ENCODE measurements at regions not wholly inside any gene's neighbourhood (a gene's known extent, or its start where the extent isn't known, plus 50 kb on each side); places are given as distances from the start of the nearest gene placed in this dataset.

DNA sequence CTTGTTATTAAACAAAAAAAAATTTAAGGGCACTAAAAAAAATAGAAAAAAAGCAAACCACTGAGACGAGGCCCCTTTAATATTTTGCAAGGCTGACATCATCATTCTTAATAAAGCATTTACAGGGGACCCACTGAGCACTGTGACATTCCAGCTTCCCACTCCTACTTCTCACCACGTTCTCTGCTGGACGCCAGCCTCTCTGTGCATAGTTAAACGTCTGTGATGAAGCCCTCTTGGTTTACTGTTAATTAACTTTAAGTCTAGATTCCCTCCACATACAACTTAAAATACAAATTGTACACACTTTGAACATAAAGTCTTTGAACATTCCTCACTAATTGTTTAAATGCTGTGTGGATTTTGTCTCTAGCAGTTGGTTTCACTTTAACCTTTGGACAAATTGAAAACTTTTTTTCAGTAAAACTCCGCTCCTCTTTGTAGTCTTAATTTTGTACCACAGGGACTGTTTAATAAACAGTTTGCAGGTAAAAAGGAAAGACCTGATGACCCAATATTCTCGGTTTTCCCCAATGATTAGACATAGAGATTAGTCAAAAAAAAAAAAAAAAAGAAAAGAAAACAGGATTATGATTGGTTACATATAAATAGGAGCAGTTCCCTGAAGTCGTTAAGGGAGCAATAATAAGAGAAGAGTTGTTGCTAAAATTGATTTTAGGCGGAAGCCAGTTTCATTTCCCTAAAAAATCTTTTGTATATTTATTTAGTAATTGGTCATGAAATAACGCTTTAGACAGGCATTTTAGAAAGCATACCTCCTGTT lies 219.8 kb downstream of the MZT1 start:
- Histone ChIP-seq H3K9ac (ENCODE audit: low read depth in 1 of 2, low read length in 2 of 2) (no peak overlapping the region), H3K4me3 (ENCODE audit: low read depth in 1 of 2, low read length in 2 of 2) (peak overlapping the region in 1 of 2 donors; percentile 3)

DNA sequence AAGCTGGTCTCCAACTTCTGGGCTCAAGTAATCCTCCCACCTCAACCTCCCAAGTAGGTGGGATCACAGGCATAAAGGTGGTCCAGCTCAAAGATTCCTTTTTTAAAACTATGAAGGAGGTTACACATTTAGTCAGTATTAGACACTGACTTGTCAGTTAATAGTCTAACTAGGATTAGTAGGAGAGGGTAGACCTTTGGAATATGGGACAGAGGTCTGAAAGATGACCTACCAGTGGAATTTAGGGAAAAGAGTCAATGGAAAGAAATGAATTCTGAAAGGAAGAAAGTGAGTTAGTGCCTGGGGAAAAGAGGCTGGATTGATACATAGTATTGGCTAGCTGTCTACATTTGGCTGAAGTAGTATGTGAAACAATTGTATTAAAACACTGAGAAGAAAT lies 220.7 kb downstream of the MZT1 start:
- no peak overlapping the region for H3K4me3 ChIP-seq (ENCODE audit: low read depth in 1 of 2, low read length in 2 of 2)
- no peak overlapping the region for H3K27ac ChIP-seq (ENCODE audit: low read depth, low read length)
- H3K9ac ChIP-seq (ENCODE audit: low read depth in 1 of 2, low read length in 2 of 2), result no peak overlapping the region
- H3K36me3 ChIP-seq (ENCODE audit: control insufficient read depth in 1 of 2, insufficient read depth in 2 of 2, low read length in 2 of 2), result no peaks in the 10 kb centered on the region
- H3K27me3 ChIP-seq (ENCODE audit: control insufficient read depth in 1 of 2, insufficient read depth in 2 of 2, low read length in 2 of 2), result no peaks in the 10 kb centered on the region
- H3K4me1 ChIP-seq (ENCODE audit: control insufficient read depth in 1 of 2, insufficient read depth in 2 of 2, low read length in 2 of 2), result no peaks in the 10 kb centered on the region
- no peaks in the 10 kb centered on the region for H3K9me3 ChIP-seq (ENCODE audit: control insufficient read depth in 1 of 2, low read length in 2 of 2)

More for the DNA sequence above, 219.8 kb downstream of the MZT1 start:
- Histone ChIP-seq H3K9me3 (ENCODE audit: control insufficient read depth in 1 of 2, low read length in 2 of 2) (no peaks in the 10 kb centered on the region), H3K27me3 (ENCODE audit: control insufficient read depth in 1 of 2, insufficient read depth in 2 of 2, low read length in 2 of 2) (no peaks in the 10 kb centered on the region), H3K36me3 (ENCODE audit: control insufficient read depth in 1 of 2, insufficient read depth in 2 of 2, low read length in 2 of 2) (no peaks in the 10 kb centered on the region), H3K4me1 (ENCODE audit: control insufficient read depth in 1 of 2, insufficient read depth in 2 of 2, low read length in 2 of 2) (no peaks in the 10 kb centered on the region), H3K27ac (ENCODE audit: low read depth, low read length) (no peak overlapping the region)

DNA sequence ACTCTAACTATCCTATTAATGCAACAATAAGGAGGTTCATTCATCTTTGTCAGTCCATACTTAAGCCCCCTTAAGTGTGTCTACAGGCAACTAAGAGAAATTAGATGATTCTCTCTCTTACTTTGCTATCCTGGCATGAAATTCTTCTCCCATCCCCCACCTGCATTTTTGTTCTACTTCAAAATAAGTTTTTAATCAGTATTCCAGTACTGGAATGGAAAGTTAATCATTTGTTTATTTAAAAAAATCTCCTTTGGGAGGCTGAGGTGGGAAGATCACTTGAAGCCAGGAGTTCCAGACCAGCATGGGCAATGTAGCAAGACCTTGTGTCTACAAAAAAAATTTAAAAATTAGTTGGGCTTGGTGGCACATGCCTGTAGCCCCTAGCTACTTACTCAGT lies 222.1 kb downstream of the MZT1 start:
- Histone ChIP-seq H3K9ac (ENCODE audit: low read depth in 1 of 2, low read length in 2 of 2) (no peak overlapping the region), H3K4me1 (ENCODE audit: control insufficient read depth in 1 of 2, insufficient read depth in 2 of 2, low read length in 2 of 2) (no peaks in the 10 kb centered on the region), H3K4me3 (ENCODE audit: low read depth in 1 of 2, low read length in 2 of 2) (no peak overlapping the region), H3K27me3 (ENCODE audit: control insufficient read depth in 1 of 2, insufficient read depth in 2 of 2, low read length in 2 of 2) (no peaks in the 10 kb centered on the region), H3K9me3 (ENCODE audit: control insufficient read depth in 1 of 2, low read length in 2 of 2) (no peaks in the 10 kb centered on the region), H3K27ac (ENCODE audit: low read depth, low read length) (no peak overlapping the region), H3K36me3 (ENCODE audit: control insufficient read depth in 1 of 2, insufficient read depth in 2 of 2, low read length in 2 of 2) (no peaks in the 10 kb centered on the region)

DNA sequence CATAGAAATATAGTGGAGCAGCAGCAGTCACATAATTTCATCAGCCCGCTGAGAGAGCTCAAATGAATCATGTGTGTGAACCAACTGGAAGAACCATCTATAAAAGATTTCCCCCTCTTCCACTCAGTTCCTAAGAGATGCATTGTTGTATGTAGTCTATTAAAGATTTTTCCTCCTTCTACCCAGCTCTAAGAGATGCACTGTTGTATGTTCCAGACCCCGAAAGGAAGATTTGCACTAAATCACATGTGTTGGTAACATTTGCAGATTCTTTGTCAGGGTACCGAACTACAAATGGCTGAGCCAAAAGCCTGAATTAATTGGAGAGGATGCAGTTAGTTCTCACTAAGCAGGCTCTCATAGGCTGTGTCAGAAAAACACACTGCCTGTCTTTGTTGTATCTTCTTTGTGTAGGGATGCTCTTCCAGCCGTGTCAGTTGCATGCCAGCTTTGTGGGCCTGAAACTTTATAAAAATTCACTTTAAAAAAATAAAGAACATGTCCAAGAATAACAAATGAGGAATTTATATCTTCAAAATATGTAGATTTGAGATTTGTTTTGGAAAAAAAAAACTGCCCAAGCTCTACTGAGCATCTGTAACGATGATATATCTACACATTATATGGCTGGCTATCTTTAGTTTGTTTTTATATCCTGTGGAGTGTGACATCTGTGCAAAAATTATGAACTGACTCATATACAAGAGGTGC lies 223.1 kb downstream of the MZT1 start:
- H3K27ac ChIP-seq (ENCODE audit: low read depth, low read length), result no peak overlapping the region
- H3K9me3 ChIP-seq (ENCODE audit: control insufficient read depth in 1 of 2, low read length in 2 of 2), result no peaks in the 10 kb centered on the region
- no peak overlapping the region for H3K9ac ChIP-seq (ENCODE audit: low read depth in 1 of 2, low read length in 2 of 2)
- no peaks in the 10 kb centered on the region for H3K4me1 ChIP-seq (ENCODE audit: control insufficient read depth in 1 of 2, insufficient read depth in 2 of 2, low read length in 2 of 2)
- H3K4me3 ChIP-seq (ENCODE audit: low read depth in 1 of 2, low read length in 2 of 2), result no peak overlapping the region
- no peaks in the 10 kb centered on the region for H3K36me3 ChIP-seq (ENCODE audit: control insufficient read depth in 1 of 2, insufficient read depth in 2 of 2, low read length in 2 of 2)
- H3K27me3 ChIP-seq (ENCODE audit: control insufficient read depth in 1 of 2, insufficient read depth in 2 of 2, low read length in 2 of 2), result no peaks in the 10 kb centered on the region

DNA sequence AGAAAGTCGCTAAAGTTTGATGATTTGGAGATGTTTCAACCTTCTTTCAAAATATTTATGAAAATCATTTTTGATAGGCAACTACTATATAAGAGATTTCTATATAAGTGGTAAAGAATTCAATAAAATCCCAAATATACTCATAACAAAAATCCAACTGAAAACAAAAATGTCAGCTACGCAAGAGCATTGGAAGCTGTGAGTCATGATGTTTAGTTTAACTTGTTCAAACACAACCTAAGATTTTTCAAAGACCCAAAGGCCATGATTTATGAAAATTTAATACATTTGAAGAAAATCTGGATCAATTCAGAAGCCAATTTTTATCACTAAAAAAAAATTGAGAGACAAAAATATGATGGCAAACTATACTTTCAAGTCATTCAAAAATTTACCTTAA lies 226.6 kb downstream of the MZT1 start:
- Histone ChIP-seq H3K27me3 (ENCODE audit: control insufficient read depth in 1 of 2, insufficient read depth in 2 of 2, low read length in 2 of 2) (no peaks in the 10 kb centered on the region), H3K36me3 (ENCODE audit: control insufficient read depth in 1 of 2, insufficient read depth in 2 of 2, low read length in 2 of 2) (no peaks in the 10 kb centered on the region), H3K9me3 (ENCODE audit: control insufficient read depth in 1 of 2, low read length in 2 of 2) (no peaks in the 10 kb centered on the region), H3K4me1 (ENCODE audit: control insufficient read depth in 1 of 2, insufficient read depth in 2 of 2, low read length in 2 of 2) (no peaks in the 10 kb centered on the region), H3K27ac (ENCODE audit: low read depth, low read length) (no peak overlapping the region), H3K4me3 (ENCODE audit: low read depth in 1 of 2, low read length in 2 of 2) (no peak overlapping the region), H3K9ac (ENCODE audit: low read depth in 1 of 2, low read length in 2 of 2) (no peak overlapping the region)

DNA sequence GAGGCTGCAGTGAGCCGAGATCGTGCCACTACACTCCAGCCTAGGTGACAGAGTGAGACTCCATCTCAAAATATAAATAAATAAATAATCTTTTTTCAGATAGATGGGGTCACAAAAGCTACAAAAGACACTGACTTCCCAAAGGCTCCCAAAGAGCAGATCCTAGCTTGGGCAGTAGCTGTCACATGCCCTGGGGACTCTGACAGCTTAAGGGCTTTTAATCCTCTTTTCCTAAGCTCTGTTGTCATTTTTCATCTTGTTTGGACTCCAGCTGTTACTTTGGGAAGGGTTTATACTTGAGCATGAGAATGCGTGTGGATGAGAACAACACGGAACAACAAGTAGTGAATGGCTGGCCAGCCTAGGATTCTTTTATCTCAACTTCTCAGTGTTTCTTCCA lies 231.7 kb downstream of the MZT1 start:
- H3K9ac ChIP-seq (ENCODE audit: low read depth in 1 of 2, low read length in 2 of 2), result no peak overlapping the region
- no peaks in the 10 kb centered on the region for H3K9me3 ChIP-seq (ENCODE audit: control insufficient read depth in 1 of 2, low read length in 2 of 2)
- H3K4me3 ChIP-seq (ENCODE audit: low read depth in 1 of 2, low read length in 2 of 2), result no peak overlapping the region
- H3K4me1 ChIP-seq (ENCODE audit: control insufficient read depth in 1 of 2, insufficient read depth in 2 of 2, low read length in 2 of 2), result no peaks in the 10 kb centered on the region
- H3K27ac ChIP-seq (ENCODE audit: low read depth, low read length), result no peak overlapping the region
- no peaks in the 10 kb centered on the region for H3K27me3 ChIP-seq (ENCODE audit: control insufficient read depth in 1 of 2, insufficient read depth in 2 of 2, low read length in 2 of 2)
- no peaks in the 10 kb centered on the region for H3K36me3 ChIP-seq (ENCODE audit: control insufficient read depth in 1 of 2, insufficient read depth in 2 of 2, low read length in 2 of 2)

DNA sequence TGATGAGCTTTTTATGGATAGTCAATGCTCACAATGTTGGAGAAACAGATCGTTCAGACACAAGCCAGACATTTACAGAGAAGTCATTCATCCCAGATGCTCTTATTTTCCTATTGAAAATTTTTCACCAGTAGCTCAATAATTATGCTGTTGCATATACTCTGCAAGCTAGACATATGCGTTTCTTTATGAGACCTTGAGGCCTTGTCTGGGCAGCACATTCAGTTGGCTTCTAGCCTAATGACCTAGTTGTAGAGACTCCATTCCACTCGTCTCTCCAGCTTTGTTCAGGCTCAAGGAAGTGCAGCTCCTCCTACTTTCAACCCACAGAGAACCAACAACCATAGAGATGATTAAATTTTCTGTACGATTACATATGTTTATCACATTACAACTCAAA lies 237.7 kb downstream of the MZT1 start:
- no peaks in the 10 kb centered on the region for H3K4me1 ChIP-seq (ENCODE audit: control insufficient read depth in 1 of 2, insufficient read depth in 2 of 2, low read length in 2 of 2)
- H3K9ac ChIP-seq (ENCODE audit: low read depth in 1 of 2, low read length in 2 of 2), result no peak overlapping the region
- no peak overlapping the region for H3K4me3 ChIP-seq (ENCODE audit: low read depth in 1 of 2, low read length in 2 of 2)
- no peaks in the 10 kb centered on the region for H3K27me3 ChIP-seq (ENCODE audit: control insufficient read depth in 1 of 2, insufficient read depth in 2 of 2, low read length in 2 of 2)
- H3K9me3 ChIP-seq (ENCODE audit: control insufficient read depth in 1 of 2, low read length in 2 of 2), result no peaks in the 10 kb centered on the region
- H3K36me3 ChIP-seq (ENCODE audit: control insufficient read depth in 1 of 2, insufficient read depth in 2 of 2, low read length in 2 of 2), result no peaks in the 10 kb centered on the region
- no peak overlapping the region for H3K27ac ChIP-seq (ENCODE audit: low read depth, low read length)

DNA sequence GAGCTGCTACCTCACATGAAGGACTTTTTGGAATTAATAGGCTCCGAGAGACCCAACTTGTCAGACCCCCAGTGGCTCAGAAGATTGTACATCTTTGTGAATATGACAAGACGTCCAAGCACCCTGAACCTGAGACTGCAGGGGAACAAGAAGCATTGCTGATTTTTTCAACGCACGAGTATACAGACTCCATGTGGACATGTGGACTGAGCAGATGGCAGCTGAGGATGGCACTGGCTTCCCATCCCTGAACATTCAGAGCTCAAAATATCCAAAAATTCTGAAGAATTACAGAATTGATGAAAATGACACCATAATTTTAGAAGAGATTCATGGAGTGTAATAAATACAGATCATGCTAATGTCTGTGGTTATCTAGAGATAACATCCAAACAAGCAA lies 254.1 kb downstream of the MZT1 start:
- H3K36me3 ChIP-seq (ENCODE audit: control insufficient read depth in 1 of 2, insufficient read depth in 2 of 2, low read length in 2 of 2), result no peaks in the 10 kb centered on the region
- no peak overlapping the region for H3K9ac ChIP-seq (ENCODE audit: low read depth in 1 of 2, low read length in 2 of 2)
- no peak overlapping the region for H3K4me3 ChIP-seq (ENCODE audit: low read depth in 1 of 2, low read length in 2 of 2)
- no peaks in the 10 kb centered on the region for H3K27me3 ChIP-seq (ENCODE audit: control insufficient read depth in 1 of 2, insufficient read depth in 2 of 2, low read length in 2 of 2)
- no peaks in the 10 kb centered on the region for H3K9me3 ChIP-seq (ENCODE audit: control insufficient read depth in 1 of 2, low read length in 2 of 2)
- H3K4me1 ChIP-seq (ENCODE audit: control insufficient read depth in 1 of 2, insufficient read depth in 2 of 2, low read length in 2 of 2), result no peaks in the 10 kb centered on the region
- no peak overlapping the region for H3K27ac ChIP-seq (ENCODE audit: low read depth, low read length)

DNA sequence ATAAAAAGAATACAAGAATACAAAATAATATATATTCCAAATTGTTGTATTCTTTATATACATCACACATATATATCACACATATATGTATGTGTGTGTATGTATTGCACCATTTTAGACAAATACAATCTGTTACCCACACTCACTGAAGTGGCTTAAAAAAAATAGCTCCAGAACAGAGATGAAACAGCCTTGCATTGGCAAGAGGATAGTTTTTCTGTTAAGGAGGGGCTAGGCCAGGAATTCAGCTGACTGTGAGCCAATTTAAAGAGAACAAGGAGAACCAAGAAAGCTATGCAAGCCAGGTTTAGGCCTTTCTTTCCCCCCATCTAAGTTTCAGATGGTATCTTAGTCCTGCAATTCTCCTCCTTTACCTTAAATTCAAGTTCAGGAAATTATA lies 257.5 kb downstream of the MZT1 start:
- H3K9me3 ChIP-seq (ENCODE audit: control insufficient read depth in 1 of 2, low read length in 2 of 2), result no peaks in the 10 kb centered on the region

DNA sequence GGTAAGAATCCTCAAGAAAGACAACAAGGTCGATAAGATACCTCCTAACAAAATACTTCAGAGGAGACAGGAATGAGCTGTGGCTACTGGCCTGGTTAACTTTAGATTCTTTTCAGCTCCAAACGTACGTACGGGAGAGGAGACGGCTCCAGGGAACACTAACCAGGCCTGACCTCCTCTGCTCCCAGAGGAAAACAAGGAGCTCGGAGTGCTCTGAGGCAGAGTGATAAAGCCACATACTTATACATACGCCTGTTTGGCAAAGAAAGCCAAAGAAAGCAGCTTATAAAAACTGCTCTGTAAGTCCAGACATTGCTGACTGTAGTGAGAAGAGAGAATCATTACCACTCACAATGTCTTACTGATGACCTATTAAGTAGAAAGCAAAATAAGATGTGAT lies 263.9 kb downstream of the MZT1 start:
- Histone ChIP-seq H3K4me3 (ENCODE audit: low read depth in 1 of 2, low read length in 2 of 2) (no peak overlapping the region), H3K4me1 (ENCODE audit: control insufficient read depth in 1 of 2, insufficient read depth in 2 of 2, low read length in 2 of 2) (no peaks in the 10 kb centered on the region), H3K9me3 (ENCODE audit: control insufficient read depth in 1 of 2, low read length in 2 of 2) (no peaks in the 10 kb centered on the region), H3K27me3 (ENCODE audit: control insufficient read depth in 1 of 2, insufficient read depth in 2 of 2, low read length in 2 of 2) (no peaks in the 10 kb centered on the region), H3K9ac (ENCODE audit: low read depth in 1 of 2, low read length in 2 of 2) (no peak overlapping the region), H3K27ac (ENCODE audit: low read depth, low read length) (no peak overlapping the region), H3K36me3 (ENCODE audit: control insufficient read depth in 1 of 2, insufficient read depth in 2 of 2, low read length in 2 of 2) (no peaks in the 10 kb centered on the region)

More for the DNA sequence above, 257.5 kb downstream of the MZT1 start:
- Histone ChIP-seq H3K36me3 (ENCODE audit: control insufficient read depth in 1 of 2, insufficient read depth in 2 of 2, low read length in 2 of 2) (no peaks in the 10 kb centered on the region), H3K27me3 (ENCODE audit: control insufficient read depth in 1 of 2, insufficient read depth in 2 of 2, low read length in 2 of 2) (no peaks in the 10 kb centered on the region), H3K4me3 (ENCODE audit: low read depth in 1 of 2, low read length in 2 of 2) (no peak overlapping the region), H3K4me1 (ENCODE audit: control insufficient read depth in 1 of 2, insufficient read depth in 2 of 2, low read length in 2 of 2) (no peaks in the 10 kb centered on the region), H3K9ac (ENCODE audit: low read depth in 1 of 2, low read length in 2 of 2) (no peak overlapping the region), H3K27ac (ENCODE audit: low read depth, low read length) (no peak overlapping the region)

Data from duodenal mucosa (tissue), 2 donors.